ENCODE measurements at regions not wholly inside any gene's neighbourhood (a gene's known extent, or its start where the extent isn't known, plus 50 kb on each side); places are given as distances from the start of the nearest gene placed in this dataset.

DNA sequence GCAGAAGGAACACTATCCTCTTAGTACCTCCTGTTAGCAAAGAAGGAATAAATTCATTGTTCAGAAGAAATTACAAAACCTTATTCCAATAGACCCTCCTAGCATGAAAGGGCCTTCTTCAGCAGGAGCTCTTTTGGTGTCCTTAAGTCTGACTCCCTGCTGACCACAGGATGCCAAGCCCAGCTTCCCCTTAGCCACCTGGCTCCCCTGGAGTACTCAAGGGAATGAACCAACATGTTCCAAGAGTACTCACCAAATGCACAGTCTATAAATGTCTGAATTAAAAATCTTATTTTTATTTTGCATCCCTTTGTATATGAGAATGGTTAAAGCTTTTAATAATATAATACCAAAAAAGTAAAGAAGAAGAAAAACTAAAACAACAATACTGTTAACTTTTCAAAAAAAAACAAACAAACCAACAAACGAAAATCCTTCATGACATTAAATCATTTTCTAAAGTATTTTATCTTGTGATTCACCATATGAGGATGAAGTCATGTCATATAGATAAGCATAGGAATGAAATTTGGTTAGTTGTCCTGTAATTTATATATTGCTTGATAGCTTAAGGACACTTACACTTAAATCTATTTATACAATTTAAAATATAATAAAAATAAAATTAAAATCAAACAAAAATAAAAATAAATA is 1355.1 kb downstream of the HACE1 start (continued):
- TF ChIP-seq, protein P1, sequence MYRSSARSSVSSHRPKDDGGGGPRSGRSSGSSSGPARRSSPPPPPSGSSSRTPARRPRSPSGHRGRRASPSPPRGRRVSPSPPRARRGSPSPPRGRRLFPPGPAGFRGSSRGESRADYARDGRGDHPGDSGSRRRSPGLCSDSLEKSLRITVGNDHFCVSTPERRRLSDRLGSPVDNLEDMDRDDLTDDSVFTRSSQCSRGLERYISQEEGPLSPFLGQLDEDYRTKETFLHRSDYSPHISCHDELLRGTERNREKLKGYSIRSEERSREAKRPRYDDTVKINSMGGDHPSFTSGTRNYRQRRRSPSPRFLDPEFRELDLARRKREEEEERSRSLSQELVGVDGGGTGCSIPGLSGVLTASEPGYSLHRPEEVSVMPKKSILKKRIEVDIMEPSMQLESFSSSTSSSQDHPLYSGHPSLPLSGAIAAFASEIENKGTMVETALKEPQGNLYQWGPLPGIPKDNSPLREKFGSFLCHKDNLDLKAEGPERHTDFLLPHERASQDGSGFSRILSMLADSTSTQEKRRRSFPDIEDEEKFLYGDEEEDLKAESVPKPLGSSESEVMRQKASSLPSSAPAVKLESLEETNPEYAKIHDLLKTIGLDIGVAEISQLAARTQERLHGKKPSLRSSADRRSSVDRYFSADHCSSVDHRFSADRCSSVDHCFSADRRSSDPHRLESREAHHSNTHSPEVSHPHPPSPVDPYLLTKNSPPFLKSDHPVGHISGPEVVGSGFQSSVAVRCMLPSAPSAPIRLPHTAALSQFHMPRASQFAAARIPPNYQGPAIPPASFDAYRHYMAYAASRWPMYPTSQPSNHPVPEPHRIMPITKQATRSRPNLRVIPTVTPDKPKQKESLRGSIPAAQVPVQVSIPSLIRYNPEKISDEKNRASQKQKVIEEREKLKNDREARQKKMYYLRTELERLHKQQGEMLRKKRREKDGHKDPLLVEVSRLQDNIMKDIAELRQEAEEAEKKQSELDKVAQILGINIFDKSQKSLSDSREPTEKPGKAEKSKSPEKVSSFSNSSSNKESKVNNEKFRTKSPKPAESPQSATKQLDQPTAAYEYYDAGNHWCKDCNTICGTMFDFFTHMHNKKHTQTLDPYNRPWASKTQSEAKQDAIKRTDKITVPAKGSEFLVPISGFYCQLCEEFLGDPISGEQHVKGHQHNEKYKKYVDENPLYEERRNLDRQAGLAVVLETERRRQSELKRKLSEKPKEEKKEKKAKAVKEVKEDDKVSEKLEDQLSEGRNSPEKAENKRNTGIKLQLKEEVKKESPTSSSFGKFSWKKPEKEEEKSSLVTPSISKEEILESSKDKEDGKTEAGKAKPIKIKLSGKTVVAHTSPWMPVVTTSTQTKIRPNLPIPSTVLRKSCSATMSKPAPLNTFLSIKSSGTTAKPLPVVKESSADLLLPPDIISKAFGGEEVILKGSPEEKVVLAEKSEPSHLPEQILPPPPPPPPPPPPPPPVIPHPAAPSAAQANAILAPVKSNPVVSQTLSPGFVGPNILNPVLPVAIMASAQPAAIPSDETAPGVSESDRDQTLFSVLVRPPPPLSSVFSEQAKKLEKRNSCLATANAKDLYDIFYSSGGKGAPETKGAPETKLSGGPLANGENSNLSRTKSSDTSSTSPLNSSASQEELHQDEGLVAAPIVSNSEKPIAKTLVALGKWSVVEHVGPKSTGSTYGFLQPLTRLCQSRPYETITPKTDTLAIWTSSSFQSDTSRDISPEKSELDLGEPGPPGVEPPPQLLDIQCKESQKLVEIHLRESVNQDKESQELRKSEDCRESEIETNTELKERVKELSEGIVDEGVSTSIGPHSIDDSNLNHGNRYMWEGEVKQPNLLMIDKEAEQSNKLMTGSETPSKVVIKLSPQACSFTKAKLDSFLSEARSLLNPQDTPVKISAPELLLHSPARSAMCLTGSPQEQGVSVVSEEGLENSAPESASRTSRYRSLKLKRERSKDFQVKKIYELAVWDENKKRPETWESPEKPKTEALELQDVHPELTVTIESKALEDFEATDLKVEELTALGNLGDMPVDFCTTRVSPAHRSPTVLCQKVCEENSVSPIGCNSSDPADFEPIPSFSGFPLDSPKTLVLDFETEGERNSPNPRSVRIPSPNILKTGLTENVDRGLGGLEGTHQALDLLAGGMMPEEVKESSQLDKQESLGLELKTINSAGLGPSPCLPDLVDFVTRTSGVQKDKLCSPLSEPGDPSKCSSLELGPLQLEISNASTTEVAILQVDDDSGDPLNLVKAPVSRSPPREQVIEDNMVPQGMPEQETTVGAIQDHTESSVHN (IDR thresholded peaks at IDR 0.05; ENCODE audit: borderline replicate concordance in 1 of 2, low read depth in 1 of 2) = no peak
- TF ChIP-seq RBM17 (IDR thresholded peaks at IDR 0.05; ENCODE audit: borderline replicate concordance, low read depth, low read length) (no peak), NFATC3 (IDR thresholded peaks at IDR 0.05) (no peak), CCAR2 (IDR thresholded peaks at IDR 0.05; ENCODE audit: low read depth, low read length) (no peak), PRMT5 (CRISPR knock-in tag; IDR thresholded peaks at IDR 0.05) (no peak), MCM2 (IDR thresholded peaks at IDR 0.05; ENCODE audit: low read depth) (no peak), ZNF445 (CRISPR knock-in tag; IDR thresholded peaks at IDR 0.05; ENCODE audit: low read depth) (no peak), BRD9 (IDR thresholded peaks at IDR 0.05; ENCODE audit: low read depth, partially characterized antibody) (no peak), ZNF143 (CRISPR knock-in tag; IDR thresholded peaks at IDR 0.05) (no peak), CBX8 (IDR thresholded peaks at IDR 0.05; ENCODE audit: borderline replicate concordance, extremely low read depth, low read depth, low read length, poor library complexity, severe bottlenecking) (no peak)
- TF ChIP-seq, protein P2, sequence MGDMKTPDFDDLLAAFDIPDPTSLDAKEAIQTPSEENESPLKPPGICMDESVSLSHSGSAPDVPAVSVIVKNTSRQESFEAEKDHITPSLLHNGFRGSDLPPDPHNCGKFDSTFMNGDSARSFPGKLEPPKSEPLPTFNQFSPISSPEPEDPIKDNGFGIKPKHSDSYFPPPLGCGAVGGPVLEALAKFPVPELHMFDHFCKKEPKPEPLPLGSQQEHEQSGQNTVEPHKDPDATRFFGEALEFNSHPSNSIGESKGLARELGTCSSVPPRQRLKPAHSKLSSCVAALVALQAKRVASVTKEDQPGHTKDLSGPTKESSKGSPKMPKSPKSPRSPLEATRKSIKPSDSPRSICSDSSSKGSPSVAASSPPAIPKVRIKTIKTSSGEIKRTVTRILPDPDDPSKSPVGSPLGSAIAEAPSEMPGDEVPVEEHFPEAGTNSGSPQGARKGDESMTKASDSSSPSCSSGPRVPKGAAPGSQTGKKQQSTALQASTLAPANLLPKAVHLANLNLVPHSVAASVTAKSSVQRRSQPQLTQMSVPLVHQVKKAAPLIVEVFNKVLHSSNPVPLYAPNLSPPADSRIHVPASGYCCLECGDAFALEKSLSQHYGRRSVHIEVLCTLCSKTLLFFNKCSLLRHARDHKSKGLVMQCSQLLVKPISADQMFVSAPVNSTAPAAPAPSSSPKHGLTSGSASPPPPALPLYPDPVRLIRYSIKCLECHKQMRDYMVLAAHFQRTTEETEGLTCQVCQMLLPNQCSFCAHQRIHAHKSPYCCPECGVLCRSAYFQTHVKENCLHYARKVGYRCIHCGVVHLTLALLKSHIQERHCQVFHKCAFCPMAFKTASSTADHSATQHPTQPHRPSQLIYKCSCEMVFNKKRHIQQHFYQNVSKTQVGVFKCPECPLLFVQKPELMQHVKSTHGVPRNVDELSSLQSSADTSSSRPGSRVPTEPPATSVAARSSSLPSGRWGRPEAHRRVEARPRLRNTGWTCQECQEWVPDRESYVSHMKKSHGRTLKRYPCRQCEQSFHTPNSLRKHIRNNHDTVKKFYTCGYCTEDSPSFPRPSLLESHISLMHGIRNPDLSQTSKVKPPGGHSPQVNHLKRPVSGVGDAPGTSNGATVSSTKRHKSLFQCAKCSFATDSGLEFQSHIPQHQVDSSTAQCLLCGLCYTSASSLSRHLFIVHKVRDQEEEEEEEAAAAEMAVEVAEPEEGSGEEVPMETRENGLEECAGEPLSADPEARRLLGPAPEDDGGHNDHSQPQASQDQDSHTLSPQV (IDR thresholded peaks at IDR 0.05) = no peak
- TF ChIP-seq, protein P3, sequence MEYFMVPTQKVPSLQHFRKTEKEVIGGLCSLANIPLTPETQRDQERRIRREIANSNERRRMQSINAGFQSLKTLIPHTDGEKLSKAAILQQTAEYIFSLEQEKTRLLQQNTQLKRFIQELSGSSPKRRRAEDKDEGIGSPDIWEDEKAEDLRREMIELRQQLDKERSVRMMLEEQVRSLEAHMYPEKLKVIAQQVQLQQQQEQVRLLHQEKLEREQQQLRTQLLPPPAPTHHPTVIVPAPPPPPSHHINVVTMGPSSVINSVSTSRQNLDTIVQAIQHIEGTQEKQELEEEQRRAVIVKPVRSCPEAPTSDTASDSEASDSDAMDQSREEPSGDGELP (CRISPR knock-in tag; IDR thresholded peaks at IDR 0.05; ENCODE audit: borderline replicate concordance) = no peak
